NCI-H446 (cell line): ENCODE measurements at regions not wholly inside any gene's neighbourhood (a gene's known extent, or its start where the extent isn't known, plus 50 kb on each side); places are given as distances from the start of the nearest gene placed in this dataset.
"Not testable (repeated sequence)": the region's sequence is repeated elsewhere in the genome, so short reads cannot be mapped to it uniquely, and the experiment has no call there.

Experiments used
- DNase-seq, 2 experiments: peaks; one replicate each; lab custom pipeline; 2025; lab: John Stamatoyannopoulos, UW

- DNase-seq, result no peak
These were observed 797.8 kb downstream of the CCDC85A start for GRCh38 chr2:56981554-56981953.

GRCh38 chr2:56985609-56986008 lies 801.8 kb downstream of the CCDC85A start:
- DNase-seq, result no peak

- no peak for DNase-seq
These were observed 838.7 kb downstream of the CCDC85A start for GRCh38 chr2:57022496-57022895.

- DNase-seq, result no peak
These were observed 861.3 kb downstream of the CCDC85A start for GRCh38 chr2:57044931-57045635.

- DNase-seq, result no peak
These were observed 865.5 kb downstream of the CCDC85A start for GRCh38 chr2:57049273-57049672.

DNA sequence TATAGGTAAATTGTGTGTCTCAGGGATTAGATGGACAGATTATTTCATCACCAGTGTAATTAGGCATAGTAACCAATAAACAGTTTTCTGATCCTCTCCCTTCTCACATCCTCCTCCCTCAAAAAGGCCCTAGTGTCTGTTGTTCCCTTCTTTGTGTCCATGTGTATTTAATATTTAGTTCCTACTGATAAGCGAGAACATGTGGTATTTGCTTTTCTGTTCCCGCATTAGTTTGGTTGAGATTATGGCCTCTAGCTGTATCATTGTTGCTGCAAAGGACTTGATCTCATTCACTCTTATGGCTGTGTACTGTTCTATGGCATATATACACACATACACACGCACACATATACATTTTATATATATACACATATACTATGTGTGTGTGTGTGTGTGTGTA lies 866.2 kb downstream of the CCDC85A start:
- DNase-seq, result no peak

DNA sequence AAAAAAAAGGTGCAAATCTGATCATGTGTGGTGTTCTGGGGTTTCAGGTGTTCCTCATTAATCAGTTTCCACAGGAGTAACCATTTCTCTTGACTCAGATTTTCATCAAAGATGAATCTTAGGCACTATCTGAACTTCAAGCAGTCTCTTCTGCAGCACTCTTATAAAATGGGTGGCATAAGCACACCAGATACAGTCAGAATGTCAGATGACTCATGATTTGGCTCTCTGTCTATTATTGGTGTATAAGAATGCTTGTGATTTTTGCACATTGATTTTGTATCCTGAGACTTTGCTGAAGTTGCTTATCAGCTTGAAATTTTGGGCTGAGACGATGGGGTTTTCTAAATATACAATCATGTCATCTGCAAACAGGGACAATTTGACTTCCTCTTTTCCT lies 882.5 kb downstream of the CCDC85A start:
- not testable (repeated sequence) for DNase-seq

- no peak for DNase-seq
These were observed 891.4 kb downstream of the CCDC85A start for GRCh38 chr2:57075226-57075625.

DNA sequence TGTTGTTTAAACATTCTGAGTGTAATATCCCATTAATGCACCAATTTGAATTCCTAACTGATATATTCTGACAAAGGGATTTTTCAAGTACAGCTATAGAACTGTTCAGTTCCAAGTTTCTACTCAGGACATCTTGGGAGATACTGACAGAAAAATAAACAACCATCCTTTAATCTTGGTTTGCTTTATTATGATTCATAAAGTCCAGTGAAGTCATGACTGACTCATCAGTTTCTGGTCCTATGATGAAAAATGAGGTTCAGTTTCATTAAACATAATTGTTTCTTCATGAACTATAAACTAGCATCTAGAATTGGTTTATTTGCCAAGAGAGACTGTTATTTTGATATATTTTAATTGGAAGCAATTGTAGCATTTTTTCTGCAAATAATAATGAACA lies 896.2 kb downstream of the CCDC85A start:
- no peak for DNase-seq

DNA sequence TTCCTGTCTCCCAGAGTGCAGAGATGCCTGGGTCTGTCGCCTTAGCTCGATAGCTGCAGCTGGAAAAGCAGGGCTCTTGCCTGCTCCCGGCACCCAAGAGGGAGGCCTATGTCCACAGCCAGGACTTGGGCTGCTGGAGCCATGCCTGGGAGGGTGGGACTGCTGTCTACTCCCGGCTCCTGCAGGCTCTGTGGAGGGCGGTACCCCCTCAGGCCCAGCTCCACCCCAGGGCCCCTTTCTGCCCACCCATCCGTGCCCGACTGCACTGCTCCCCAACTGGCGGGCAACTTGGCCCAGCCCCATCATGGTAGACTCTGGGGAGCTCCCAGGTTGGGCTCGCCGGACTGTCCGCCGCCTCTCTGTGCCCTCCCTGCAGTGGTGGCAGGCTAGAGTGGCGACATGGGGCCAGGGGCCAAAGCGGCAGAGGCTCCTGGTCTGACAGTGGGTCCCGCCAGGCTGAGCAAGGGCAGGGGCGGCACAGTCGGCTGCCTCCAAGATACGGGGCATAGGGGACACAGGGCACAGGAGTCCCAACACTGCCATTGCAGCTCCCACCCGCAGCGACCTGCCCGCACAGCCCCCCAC lies 901.0 kb downstream of the CCDC85A start:
- no peak for DNase-seq

GRCh38 chr2:57093020-57093419 lies 909.2 kb downstream of the CCDC85A start:
- DNase-seq, result no peak

GRCh38 chr2:57097855-57098254 lies 914.1 kb downstream of the CCDC85A start:
- no peak for DNase-seq

DNA sequence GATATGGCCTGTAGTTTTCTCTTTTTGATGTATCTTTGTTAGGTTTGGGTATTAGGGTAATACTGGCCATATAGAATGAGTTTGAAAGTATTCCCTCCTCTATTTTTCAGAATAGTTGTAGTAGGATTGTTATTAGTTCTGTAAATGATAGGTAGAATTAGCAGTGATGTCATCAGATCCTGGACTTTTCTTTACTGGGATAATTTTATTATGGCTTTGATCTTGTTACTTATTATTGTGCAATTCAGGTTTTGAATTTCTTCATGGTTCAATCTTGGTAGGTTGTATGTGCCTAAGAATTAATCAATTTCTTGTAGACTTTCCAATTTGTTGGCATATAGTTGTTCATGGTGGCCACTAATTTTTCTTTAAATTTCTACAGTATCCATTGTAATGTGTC lies 916.6 kb downstream of the CCDC85A start:
- no peak for DNase-seq

DNA sequence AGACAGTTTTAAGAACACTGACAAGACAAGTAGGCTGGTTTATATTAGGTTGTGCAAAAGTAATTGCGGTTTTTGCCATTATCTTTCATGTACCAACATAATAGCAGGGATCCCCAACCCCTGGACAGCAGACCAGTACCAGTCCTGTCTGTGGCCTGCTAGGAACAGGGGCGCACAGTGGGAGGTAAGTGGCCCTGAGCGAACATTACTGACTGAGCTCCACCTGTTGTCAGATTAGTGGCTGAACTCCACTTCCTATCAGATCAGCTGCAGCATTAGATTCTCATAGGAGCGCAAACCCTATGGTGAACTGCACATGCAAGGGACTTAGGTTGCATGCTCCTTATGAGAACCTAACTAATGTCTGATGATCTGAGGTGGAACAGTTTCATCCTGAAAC lies 921.9 kb downstream of the CCDC85A start:
- DNase-seq, result no peak

DNA sequence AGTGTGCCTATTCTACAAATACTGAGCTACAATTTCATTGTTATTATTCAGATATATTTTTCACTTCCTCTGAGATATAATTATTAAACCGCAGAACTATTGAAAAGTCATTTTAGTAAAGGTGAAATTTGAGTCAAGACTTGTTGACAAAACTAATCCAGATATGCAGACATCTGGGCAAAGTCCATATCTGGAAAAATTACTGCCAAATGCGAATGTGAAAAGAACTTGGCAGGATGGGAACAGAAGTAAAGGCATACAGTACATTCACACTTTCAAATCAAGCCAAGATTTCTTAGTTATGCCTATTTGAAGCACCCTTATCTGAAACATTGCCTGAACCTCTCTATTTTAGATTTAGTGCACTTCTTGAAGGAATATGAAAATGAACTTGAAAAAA lies 923.6 kb downstream of the CCDC85A start:
- no peak for DNase-seq

DNA sequence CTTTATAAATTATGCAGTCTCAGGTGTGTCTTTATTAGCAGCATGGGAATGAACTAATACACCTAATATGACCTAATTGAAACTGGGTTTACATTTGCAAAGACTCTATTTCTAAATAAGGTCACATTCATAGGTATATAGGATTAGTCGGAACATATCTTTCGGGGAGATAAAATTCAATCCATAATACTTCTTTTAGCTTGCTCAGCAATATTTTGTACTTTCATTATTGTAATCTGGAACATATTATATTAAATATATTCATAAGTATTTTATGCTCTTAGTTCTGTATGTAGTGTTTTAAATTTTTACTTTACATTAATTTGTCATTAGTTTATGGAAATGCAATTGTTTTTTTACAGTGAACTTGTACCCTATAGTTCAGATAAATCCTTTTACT lies 927.7 kb downstream of the CCDC85A start:
- no peak for DNase-seq

GRCh38 chr2:57119141-57119540 lies 927.5 kb upstream of the VRK2 start:
- no peak for DNase-seq

DNA sequence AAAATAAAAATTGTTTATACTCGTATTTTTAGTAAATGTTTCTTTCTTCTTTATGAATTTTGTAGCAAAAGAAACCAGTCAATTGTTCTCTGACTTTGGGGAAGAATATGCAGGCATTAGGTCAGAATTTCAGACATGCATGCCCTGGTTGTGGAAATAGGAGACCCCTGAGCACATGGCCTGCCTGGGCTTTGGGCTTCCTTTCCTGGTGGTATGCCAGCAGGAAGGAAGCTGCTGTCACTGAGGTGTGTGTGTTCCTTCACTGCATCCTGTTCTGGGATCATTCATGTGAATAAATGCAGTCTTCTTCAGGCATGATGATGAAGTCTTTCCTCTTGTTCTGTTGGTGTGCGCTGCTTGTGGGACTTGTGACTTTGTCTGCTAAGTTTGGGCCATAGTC lies 920.2 kb upstream of the VRK2 start:
- no peak for DNase-seq

DNA sequence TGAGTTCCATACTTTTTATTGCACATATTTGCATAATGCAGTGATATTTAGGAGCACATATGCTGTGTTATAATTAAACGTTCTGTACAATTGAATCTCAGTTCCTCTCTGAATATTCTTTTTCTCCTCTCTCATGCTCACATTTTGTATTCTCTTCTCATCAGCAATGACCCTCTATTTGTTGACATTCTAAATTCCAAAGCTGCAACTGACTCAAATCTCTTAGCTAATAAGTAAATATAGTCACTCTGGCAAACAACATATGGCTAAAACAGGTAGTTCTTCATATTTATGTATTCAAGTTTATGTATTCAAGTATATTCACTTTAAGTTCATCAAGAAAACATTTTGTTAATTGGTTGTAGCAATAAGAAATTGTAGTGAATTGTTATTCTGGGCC lies 907.4 kb upstream of the VRK2 start:
- DNase-seq, result no peak

DNA sequence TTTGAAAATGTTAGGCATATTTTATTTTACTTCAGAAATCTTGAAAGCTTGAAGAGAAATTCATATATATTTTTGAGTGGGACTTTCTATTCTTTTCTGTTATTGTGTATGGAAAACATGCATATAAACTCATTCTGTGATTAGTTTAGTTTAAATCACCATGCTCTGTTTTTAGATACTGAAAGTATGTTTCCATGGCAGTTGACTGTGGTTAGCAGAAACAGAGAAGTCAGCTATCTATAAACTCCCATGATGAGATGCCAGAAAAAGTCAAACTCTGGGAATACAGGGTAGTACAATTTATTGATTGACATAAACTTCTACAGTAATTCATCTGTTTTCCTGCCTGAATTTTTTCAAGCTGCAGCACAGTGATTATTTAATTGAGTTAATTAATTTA lies 905.3 kb upstream of the VRK2 start:
- DNase-seq, result no peak

GRCh38 chr2:57146951-57147350 lies 899.7 kb upstream of the VRK2 start:
- no peak for DNase-seq

DNA sequence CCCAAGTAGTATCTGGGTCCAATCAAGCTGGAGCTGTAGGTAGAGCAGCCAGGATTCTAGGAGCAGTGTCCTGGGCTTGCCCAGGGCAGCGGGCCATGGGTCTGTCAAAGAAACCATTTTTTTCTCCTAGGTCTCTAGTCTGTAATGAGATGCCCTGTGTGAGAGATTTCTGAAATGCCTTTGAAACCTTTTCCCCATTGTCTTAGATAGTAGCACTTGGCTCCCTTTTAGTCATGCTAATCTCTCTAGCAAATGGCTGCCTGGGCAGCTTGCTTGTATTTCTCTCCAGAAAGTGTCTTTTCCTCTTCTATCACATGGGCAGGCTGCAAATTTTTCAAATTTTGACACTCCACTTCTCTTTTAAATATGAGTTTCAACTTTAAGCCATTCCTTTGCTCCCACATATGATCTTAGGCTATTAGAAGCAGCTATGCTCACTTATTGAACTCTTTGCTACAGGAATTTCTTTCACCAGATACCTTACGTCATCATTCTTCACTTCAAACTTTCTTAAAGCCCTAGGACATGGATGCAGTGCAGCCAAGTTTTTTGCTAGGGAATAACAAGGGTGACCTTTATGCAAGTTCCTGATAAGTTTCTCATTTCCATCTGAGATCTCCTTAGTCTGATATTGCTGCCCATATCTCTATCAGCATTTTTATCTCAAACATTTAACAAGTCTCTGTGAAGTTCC lies 890.2 kb upstream of the VRK2 start:
- no peak for DNase-seq

- DNase-seq, result no peak
These were observed 885.6 kb upstream of the VRK2 start for GRCh38 chr2:57160976-57161375.

DNA sequence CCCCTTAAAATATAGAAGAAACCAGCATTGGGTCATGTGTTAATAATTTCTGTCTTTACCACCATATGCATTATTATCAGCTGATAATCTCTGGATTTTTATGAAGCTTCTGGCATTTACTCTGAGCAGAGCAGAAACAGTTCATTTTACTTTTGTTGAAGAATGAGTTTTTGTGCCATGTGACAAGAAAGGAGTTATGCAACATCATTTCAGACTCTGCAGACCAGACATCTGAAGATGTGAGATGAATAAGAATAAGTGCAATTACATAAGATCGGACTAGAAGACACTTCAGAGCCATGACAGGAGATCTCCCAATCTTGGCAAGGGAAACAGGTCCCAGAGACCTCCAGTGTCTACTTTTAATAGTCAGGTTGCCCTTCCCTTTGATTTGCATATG lies 869.4 kb upstream of the VRK2 start:
- no peak for DNase-seq
